Lower leg skin (tissue), 3 donors: ENCODE measurements at regions not wholly inside any gene's neighbourhood (a gene's known extent, or its start where the extent isn't known, plus 50 kb on each side); places are given as distances from the start of the nearest gene placed in this dataset.

Source experiments
- CTCF ChIP-seq, 3 donors: fragments of 450-650 bp; IDR thresholded peaks; one replicate each; pipeline ENCODE4 v1.5.1; 2016; ENCODE audit warnings: antibody characterized with exemption in 3 of 3, mild to moderate bottlenecking in 3 of 3, moderate library complexity in 2 of 3
- POLR2A ChIP-seq, 2 donors: fragments of 450-650 bp; IDR thresholded peaks; one replicate each; pipeline ENCODE4 v1.6.1; 2016 to 2017; ENCODE audit warnings: antibody characterized with exemption in 2 of 2, mild to moderate bottlenecking in 1 of 2, moderate library complexity in 1 of 2

- TF ChIP-seq POLR2A (IDR thresholded peaks at IDR 0.05) (no peak), CTCF (IDR thresholded peaks at IDR 0.05) (no peak)
Measured at GRCh38 chr6:47141963-47142362, 99.8 kb upstream of the ADGRF1 start.
